ENCODE measurements at regions not wholly inside any gene's neighbourhood (a gene's known extent, or its start where the extent isn't known, plus 50 kb on each side); places are given as distances from the start of the nearest gene placed in this dataset.

GRCh38 chr5:66252849-66253248, 108.7 kb downstream of the SREK1 start:
- no peaks in the 10 kb centered on the region for H3K9me3 ChIP-seq (ENCODE audit: control insufficient read depth in 4 of 4, low read length in 3 of 4)
- H3K27me3 ChIP-seq (ENCODE audit: control insufficient read depth in 4 of 4, insufficient read depth in 4 of 4, low read length in 3 of 4): no peaks in the 10 kb centered on the region
- H3K4me3 ChIP-seq (ENCODE audit: low read depth in 1 of 3, low read length in 3 of 3): no peak overlapping the region
- no peaks in the 10 kb centered on the region for H3K4me1 ChIP-seq (ENCODE audit: control insufficient read depth in 4 of 4, insufficient read depth in 4 of 4, low read length in 3 of 4)
- no peak overlapping the region for H3K9ac ChIP-seq (ENCODE audit: low read depth in 1 of 2, low read length in 2 of 2)
- no peak for DNase-seq (ENCODE audit: low spot score)
- 78% methylated on average over 3 of the region's 3 CpGs for WGBS
- no peaks in the 10 kb centered on the region for H3K36me3 ChIP-seq (ENCODE audit: control insufficient read depth in 4 of 4, insufficient read depth in 3 of 4, low read depth in 1 of 4, low read length in 3 of 4)
- TF ChIP-seq NR2F2 (IDR thresholded peaks at IDR 0.05) (no peak), JUND (IDR thresholded peaks at IDR 0.05) (no peak), HNF4G (IDR thresholded peaks at IDR 0.05) (no peak), FOXA1 (IDR thresholded peaks at IDR 0.05) (no peak), GABPA (IDR thresholded peaks at IDR 0.05 in 1 of 2, conservative IDR thresholded peaks at IDR 0.05 in 1 of 2) (no peak), EGR1 (IDR thresholded peaks at IDR 0.05; ENCODE audit: low read depth in 2 of 2) (no peak), HNF4A (conservative IDR thresholded peaks at IDR 0.05) (no peak), YY1 (IDR thresholded peaks at IDR 0.05) (no peak), ATF3 (IDR thresholded peaks at IDR 0.05) (no peak), RAD21 (IDR thresholded peaks at IDR 0.05) (no peak), TAF1 (conservative IDR thresholded peaks at IDR 0.05) (no peak), FOXA2 (IDR thresholded peaks at IDR 0.05) (no peak)
- TF ChIP-seq, protein P1, sequence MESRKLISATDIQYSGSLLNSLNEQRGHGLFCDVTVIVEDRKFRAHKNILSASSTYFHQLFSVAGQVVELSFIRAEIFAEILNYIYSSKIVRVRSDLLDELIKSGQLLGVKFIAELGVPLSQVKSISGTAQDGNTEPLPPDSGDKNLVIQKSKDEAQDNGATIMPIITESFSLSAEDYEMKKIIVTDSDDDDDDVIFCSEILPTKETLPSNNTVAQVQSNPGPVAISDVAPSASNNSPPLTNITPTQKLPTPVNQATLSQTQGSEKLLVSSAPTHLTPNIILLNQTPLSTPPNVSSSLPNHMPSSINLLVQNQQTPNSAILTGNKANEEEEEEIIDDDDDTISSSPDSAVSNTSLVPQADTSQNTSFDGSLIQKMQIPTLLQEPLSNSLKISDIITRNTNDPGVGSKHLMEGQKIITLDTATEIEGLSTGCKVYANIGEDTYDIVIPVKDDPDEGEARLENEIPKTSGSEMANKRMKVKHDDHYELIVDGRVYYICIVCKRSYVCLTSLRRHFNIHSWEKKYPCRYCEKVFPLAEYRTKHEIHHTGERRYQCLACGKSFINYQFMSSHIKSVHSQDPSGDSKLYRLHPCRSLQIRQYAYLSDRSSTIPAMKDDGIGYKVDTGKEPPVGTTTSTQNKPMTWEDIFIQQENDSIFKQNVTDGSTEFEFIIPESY (IDR thresholded peaks at IDR 0.05): no peak
- TF ChIP-seq, protein P2, sequence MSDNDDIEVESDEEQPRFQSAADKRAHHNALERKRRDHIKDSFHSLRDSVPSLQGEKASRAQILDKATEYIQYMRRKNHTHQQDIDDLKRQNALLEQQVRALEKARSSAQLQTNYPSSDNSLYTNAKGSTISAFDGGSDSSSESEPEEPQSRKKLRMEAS (IDR thresholded peaks at IDR 0.05): no peak
- TF ChIP-seq, protein P3, sequence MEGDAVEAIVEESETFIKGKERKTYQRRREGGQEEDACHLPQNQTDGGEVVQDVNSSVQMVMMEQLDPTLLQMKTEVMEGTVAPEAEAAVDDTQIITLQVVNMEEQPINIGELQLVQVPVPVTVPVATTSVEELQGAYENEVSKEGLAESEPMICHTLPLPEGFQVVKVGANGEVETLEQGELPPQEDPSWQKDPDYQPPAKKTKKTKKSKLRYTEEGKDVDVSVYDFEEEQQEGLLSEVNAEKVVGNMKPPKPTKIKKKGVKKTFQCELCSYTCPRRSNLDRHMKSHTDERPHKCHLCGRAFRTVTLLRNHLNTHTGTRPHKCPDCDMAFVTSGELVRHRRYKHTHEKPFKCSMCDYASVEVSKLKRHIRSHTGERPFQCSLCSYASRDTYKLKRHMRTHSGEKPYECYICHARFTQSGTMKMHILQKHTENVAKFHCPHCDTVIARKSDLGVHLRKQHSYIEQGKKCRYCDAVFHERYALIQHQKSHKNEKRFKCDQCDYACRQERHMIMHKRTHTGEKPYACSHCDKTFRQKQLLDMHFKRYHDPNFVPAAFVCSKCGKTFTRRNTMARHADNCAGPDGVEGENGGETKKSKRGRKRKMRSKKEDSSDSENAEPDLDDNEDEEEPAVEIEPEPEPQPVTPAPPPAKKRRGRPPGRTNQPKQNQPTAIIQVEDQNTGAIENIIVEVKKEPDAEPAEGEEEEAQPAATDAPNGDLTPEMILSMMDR (IDR thresholded peaks at IDR 0.05; ENCODE audit: low read depth, low read length, missing input control): no peak
- TF ChIP-seq, protein P4, sequence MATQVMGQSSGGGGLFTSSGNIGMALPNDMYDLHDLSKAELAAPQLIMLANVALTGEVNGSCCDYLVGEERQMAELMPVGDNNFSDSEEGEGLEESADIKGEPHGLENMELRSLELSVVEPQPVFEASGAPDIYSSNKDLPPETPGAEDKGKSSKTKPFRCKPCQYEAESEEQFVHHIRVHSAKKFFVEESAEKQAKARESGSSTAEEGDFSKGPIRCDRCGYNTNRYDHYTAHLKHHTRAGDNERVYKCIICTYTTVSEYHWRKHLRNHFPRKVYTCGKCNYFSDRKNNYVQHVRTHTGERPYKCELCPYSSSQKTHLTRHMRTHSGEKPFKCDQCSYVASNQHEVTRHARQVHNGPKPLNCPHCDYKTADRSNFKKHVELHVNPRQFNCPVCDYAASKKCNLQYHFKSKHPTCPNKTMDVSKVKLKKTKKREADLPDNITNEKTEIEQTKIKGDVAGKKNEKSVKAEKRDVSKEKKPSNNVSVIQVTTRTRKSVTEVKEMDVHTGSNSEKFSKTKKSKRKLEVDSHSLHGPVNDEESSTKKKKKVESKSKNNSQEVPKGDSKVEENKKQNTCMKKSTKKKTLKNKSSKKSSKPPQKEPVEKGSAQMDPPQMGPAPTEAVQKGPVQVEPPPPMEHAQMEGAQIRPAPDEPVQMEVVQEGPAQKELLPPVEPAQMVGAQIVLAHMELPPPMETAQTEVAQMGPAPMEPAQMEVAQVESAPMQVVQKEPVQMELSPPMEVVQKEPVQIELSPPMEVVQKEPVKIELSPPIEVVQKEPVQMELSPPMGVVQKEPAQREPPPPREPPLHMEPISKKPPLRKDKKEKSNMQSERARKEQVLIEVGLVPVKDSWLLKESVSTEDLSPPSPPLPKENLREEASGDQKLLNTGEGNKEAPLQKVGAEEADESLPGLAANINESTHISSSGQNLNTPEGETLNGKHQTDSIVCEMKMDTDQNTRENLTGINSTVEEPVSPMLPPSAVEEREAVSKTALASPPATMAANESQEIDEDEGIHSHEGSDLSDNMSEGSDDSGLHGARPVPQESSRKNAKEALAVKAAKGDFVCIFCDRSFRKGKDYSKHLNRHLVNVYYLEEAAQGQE (IDR thresholded peaks at IDR 0.05): no peak
- H3K27ac ChIP-seq (ENCODE audit: low read depth in 1 of 2, low read length in 2 of 2): no peak overlapping the region

DNA sequence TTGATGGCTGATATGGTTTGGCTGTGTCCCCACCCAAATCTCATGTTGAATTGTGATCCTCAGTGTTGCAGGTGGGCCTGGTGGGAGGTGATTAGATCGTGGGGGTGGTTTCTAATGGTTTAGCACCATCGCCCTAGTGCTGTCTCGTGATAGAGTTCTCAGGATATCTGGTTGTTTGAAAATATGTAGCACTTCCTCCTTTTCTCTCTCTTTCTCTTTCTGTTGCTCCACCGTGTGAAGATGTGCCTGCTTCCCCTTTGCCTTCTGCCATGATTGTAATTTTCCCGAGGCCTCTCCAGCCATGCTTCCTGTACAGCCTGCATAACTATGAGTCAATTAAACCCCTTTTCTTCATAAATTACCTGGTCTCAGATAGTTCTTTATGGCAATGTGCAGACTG, 111.6 kb downstream of the SREK1 start:
- no peaks in the 10 kb centered on the region for H3K4me1 ChIP-seq (ENCODE audit: control insufficient read depth in 4 of 4, insufficient read depth in 4 of 4, low read length in 3 of 4)
- TF ChIP-seq, protein P1 (IDR thresholded peaks at IDR 0.05): no peak
- TF ChIP-seq FOXA1 (IDR thresholded peaks at IDR 0.05) (no peak), EGR1 (IDR thresholded peaks at IDR 0.05; ENCODE audit: low read depth in 2 of 2) (no peak), YY1 (IDR thresholded peaks at IDR 0.05) (no peak), GABPA (IDR thresholded peaks at IDR 0.05 in 1 of 2, conservative IDR thresholded peaks at IDR 0.05 in 1 of 2) (no peak), TAF1 (conservative IDR thresholded peaks at IDR 0.05) (no peak), RXRA (IDR thresholded peaks at IDR 0.05) (no peak), SP1 (IDR thresholded peaks at IDR 0.05) (no peak), HNF4A (conservative IDR thresholded peaks at IDR 0.05) (no peak)
- TF ChIP-seq, protein P3 (IDR thresholded peaks at IDR 0.05; ENCODE audit: low read depth, low read length, missing input control): no peak

More for the DNA sequence above, 111.6 kb downstream of the SREK1 start:
- Histone ChIP-seq H3K36me3 (ENCODE audit: control insufficient read depth in 4 of 4, insufficient read depth in 3 of 4, low read depth in 1 of 4, low read length in 3 of 4) (no peaks in the 10 kb centered on the region), H3K27ac (ENCODE audit: low read depth in 1 of 2, low read length in 2 of 2) (no peak overlapping the region), H3K9ac (ENCODE audit: low read depth in 1 of 2, low read length in 2 of 2) (no peak overlapping the region), H3K9me3 (ENCODE audit: control insufficient read depth in 4 of 4, low read length in 3 of 4) (no peaks in the 10 kb centered on the region), H3K4me3 (ENCODE audit: low read depth in 1 of 3, low read length in 3 of 3) (no peak overlapping the region), H3K27me3 (ENCODE audit: control insufficient read depth in 4 of 4, insufficient read depth in 4 of 4, low read length in 3 of 4) (no peaks in the 10 kb centered on the region)
- 80% methylated on average over 5 of the region's 5 CpGs for WGBS
- no peak for DNase-seq (ENCODE audit: low spot score)

Measured in liver (tissue), 8 donors.